Ishikawa (cell line): ENCODE measurements at regions not wholly inside any gene's neighbourhood (a gene's known extent, or its start where the extent isn't known, plus 50 kb on each side); places are given as distances from the start of the nearest gene placed in this dataset.

Source experiments
- CEBPB ChIP-seq: IDR thresholded peaks from 2 replicates; pipeline ENCODE4 v1.6.1; 2012
- CREB1 ChIP-seq: IDR thresholded peaks from 2 replicates; pipeline ENCODE4 v1.6.1; 2012; ENCODE audit warnings: low read depth
- EGR1 ChIP-seq: IDR thresholded peaks from 2 replicates; pipeline ENCODE4 v1.6.1; 2012
- EP300 ChIP-seq: IDR thresholded peaks from 2 replicates; pipeline ENCODE4 v1.6.1; 2012; ENCODE audit warnings: borderline replicate concordance
- FOXM1 ChIP-seq: IDR thresholded peaks from 2 replicates; pipeline ENCODE4 v1.6.1; 2012; ENCODE audit warnings: low read depth, borderline replicate concordance
- MAX ChIP-seq: IDR thresholded peaks from 2 replicates; pipeline ENCODE4 v1.6.1; 2012
- NFIC ChIP-seq: IDR thresholded peaks from 2 replicates; pipeline ENCODE4 v1.6.1; 2012
- RAD21 ChIP-seq: IDR thresholded peaks from 2 replicates; pipeline ENCODE4 v1.6.1; 2012; ENCODE audit warnings: low read depth
- REST ChIP-seq: IDR thresholded peaks from 2 replicates; pipeline ENCODE4 v1.6.1; 2012; ENCODE audit warnings: low read depth, mild to moderate bottlenecking
- TAF1 ChIP-seq: IDR thresholded peaks from 2 replicates; pipeline ENCODE4 v1.6.1; 2012; ENCODE audit warnings: low read depth, mild to moderate bottlenecking
- TCF12 ChIP-seq: IDR thresholded peaks from 2 replicates; pipeline ENCODE4 v1.6.1; 2012; ENCODE audit warnings: low read depth
- TEAD4 ChIP-seq: IDR thresholded peaks from 2 replicates; pipeline ENCODE4 v1.6.1; 2012
- USF1 ChIP-seq: IDR thresholded peaks from 2 replicates; pipeline ENCODE4 v1.6.1; 2012
- YY1 ChIP-seq: IDR thresholded peaks from 2 replicates; pipeline ENCODE4 v1.6.1; 2012; ENCODE audit warnings: low read depth
- ZBTB7A ChIP-seq: IDR thresholded peaks from 2 replicates; pipeline ENCODE4 v1.6.1; 2012; ENCODE audit warnings: low read depth

GRCh38 chr16:82451449-82451848 lies 175.3 kb upstream of the CDH13 start:
- no peak for TF ChIP-seq MAX
- TF ChIP-seq YY1: no peak
- TF ChIP-seq TCF12: no peak
- no peak for TF ChIP-seq CREB1
- no peak for TF ChIP-seq FOXM1
- TF ChIP-seq ZBTB7A: no peak
- no peak for TF ChIP-seq USF1
- TF ChIP-seq CEBPB: no peak
- TF ChIP-seq TAF1: no peak
- no peak for TF ChIP-seq EGR1
- TF ChIP-seq RAD21: no peak
- no peak for TF ChIP-seq NFIC
- no peak for TF ChIP-seq TEAD4
- no peak for TF ChIP-seq REST
- TF ChIP-seq EP300: no peak

GRCh38 chr16:82440336-82440735 lies 186.4 kb upstream of the CDH13 start:
- TF ChIP-seq ZBTB7A: no peak
- no peak for TF ChIP-seq CEBPB
- no peak for TF ChIP-seq MAX
- no peak for TF ChIP-seq FOXM1
- TF ChIP-seq CREB1: no peak
- TF ChIP-seq TCF12: no peak
- TF ChIP-seq TEAD4: no peak
- TF ChIP-seq NFIC: no peak
- no peak for TF ChIP-seq EP300
- TF ChIP-seq YY1: no peak
- no peak for TF ChIP-seq EGR1
- TF ChIP-seq TAF1: no peak
- TF ChIP-seq RAD21: no peak
- TF ChIP-seq REST: no peak
- TF ChIP-seq USF1: no peak

- TF ChIP-seq EP300 (no peak), REST (no peak), CEBPB (no peak), YY1 (no peak), EGR1 (no peak), NFIC (no peak), FOXM1 (no peak), TCF12 (no peak), MAX (no peak), CREB1 (no peak), RAD21 (no peak; the same call in 1 of the 2 replicates), TEAD4 (no peak), USF1 (no peak), TAF1 (no peak)
Observed at GRCh38 chr16:82439678-82440293, 187.0 kb upstream of the CDH13 start.

- no peak for TF ChIP-seq EGR1
- no peak for TF ChIP-seq TAF1
- no peak for TF ChIP-seq USF1
- TF ChIP-seq MAX: no peak
- TF ChIP-seq NFIC: no peak
- no peak for TF ChIP-seq CREB1
- TF ChIP-seq TEAD4: no peak
- no peak for TF ChIP-seq TCF12
- no peak for TF ChIP-seq REST
- TF ChIP-seq RAD21: no peak
- no peak for TF ChIP-seq CEBPB
- no peak for TF ChIP-seq ZBTB7A
- TF ChIP-seq YY1: no peak
- TF ChIP-seq EP300: no peak
- no peak for TF ChIP-seq FOXM1
Observed at GRCh38 chr16:82433042-82433441, 193.7 kb upstream of the CDH13 start.
